ENCODE measurements at regions not wholly inside any gene's neighbourhood (a gene's known extent, or its start where the extent isn't known, plus 50 kb on each side); places are given as distances from the start of the nearest gene placed in this dataset.

GRCh38 chr6:154925130-154925529 is 70.0 kb upstream of the TIAM2 start:
- no peak overlapping the region for H2AFZ ChIP-seq (ENCODE audit: low read length)

GRCh38 chr6:154926366-154926765 is 68.7 kb upstream of the TIAM2 start:
- no peak for DNase-seq (ENCODE audit: insufficient read length, low spot score, missing footprints)
- no peaks in the 10 kb centered on the region for H3K79me2 ChIP-seq (ENCODE audit: insufficient read depth, low read length)
- H3K27ac ChIP-seq (ENCODE audit: low read depth, low read length): no peak overlapping the region
- no peak overlapping the region for H3K4me3 ChIP-seq (ENCODE audit: insufficient read depth, low read length)
- H3K27me3 ChIP-seq (ENCODE audit: insufficient read depth, low read length): no peaks in the 10 kb centered on the region
- H3K4me2 ChIP-seq (ENCODE audit: insufficient read depth, low read length): no peak overlapping the region
- TF ChIP-seq, protein P1, sequence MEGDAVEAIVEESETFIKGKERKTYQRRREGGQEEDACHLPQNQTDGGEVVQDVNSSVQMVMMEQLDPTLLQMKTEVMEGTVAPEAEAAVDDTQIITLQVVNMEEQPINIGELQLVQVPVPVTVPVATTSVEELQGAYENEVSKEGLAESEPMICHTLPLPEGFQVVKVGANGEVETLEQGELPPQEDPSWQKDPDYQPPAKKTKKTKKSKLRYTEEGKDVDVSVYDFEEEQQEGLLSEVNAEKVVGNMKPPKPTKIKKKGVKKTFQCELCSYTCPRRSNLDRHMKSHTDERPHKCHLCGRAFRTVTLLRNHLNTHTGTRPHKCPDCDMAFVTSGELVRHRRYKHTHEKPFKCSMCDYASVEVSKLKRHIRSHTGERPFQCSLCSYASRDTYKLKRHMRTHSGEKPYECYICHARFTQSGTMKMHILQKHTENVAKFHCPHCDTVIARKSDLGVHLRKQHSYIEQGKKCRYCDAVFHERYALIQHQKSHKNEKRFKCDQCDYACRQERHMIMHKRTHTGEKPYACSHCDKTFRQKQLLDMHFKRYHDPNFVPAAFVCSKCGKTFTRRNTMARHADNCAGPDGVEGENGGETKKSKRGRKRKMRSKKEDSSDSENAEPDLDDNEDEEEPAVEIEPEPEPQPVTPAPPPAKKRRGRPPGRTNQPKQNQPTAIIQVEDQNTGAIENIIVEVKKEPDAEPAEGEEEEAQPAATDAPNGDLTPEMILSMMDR (IDR thresholded peaks at IDR 0.05; ENCODE audit: extremely low read depth, low read depth, low read length): no peak
- H3K4me1 ChIP-seq (ENCODE audit: insufficient read depth, low read length): peaks cover 2% of the 10 kb centered on the region
- H3K9me3 ChIP-seq (ENCODE audit: low read depth, low read length): no peaks in the 10 kb centered on the region
- no peaks in the 10 kb centered on the region for H4K20me1 ChIP-seq (ENCODE audit: insufficient read depth, low read length)
- peak overlapping the region; percentile 12 for H2AFZ ChIP-seq (ENCODE audit: low read length)
- H3K36me3 ChIP-seq (ENCODE audit: insufficient read depth, low read length): no peaks in the 10 kb centered on the region

More at GRCh38 chr6:154925130-154925529, 70.0 kb upstream of the TIAM2 start:
- H3K4me1 ChIP-seq (ENCODE audit: insufficient read depth, low read length): peaks cover 11% of the 10 kb centered on the region
- no peaks in the 10 kb centered on the region for H3K27me3 ChIP-seq (ENCODE audit: insufficient read depth, low read length)
- no peaks in the 10 kb centered on the region for H4K20me1 ChIP-seq (ENCODE audit: insufficient read depth, low read length)
- no peaks in the 10 kb centered on the region for H3K36me3 ChIP-seq (ENCODE audit: insufficient read depth, low read length)
- DNase-seq (ENCODE audit: insufficient read length, low spot score, missing footprints): peak; percentile 21
- H3K4me2 ChIP-seq (ENCODE audit: insufficient read depth, low read length): no peak overlapping the region
- no peaks in the 10 kb centered on the region for H3K79me2 ChIP-seq (ENCODE audit: insufficient read depth, low read length)
- H3K27ac ChIP-seq (ENCODE audit: low read depth, low read length): no peak overlapping the region
- no peak overlapping the region for H3K4me3 ChIP-seq (ENCODE audit: insufficient read depth, low read length)
- no peaks in the 10 kb centered on the region for H3K9me3 ChIP-seq (ENCODE audit: low read depth, low read length)
- TF ChIP-seq, protein P1 (IDR thresholded peaks at IDR 0.05; ENCODE audit: extremely low read depth, low read depth, low read length): no peak

DNA sequence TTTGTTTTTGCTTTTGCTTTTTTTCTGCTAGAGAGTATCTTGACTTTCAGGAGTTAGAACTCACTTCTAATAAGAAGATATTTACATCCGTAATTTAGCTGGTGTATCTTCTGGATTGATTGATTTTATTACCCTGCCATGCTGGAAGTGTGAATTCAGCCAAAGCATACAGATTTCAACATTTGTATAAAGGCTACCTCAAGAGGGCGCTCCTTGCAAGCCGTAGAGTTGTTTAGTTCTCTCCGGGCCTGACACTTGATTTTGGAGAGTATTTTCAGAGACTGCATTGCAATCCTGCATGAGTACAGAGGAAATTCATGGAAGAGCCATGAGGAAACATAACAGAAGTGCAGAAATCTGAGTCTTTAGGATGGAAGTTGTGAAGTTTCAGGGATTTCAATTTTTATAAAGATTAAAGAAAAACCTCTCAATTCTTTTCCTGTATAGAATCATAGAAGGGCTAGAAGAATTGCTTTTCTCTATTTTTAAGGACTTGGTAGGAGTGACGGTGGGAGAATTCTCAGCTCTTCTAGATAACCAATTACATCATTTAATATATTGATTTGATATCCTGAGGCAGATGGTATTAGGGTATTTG is 66.7 kb upstream of the TIAM2 start:
- Histone ChIP-seq H3K9me3 (ENCODE audit: low read depth, low read length) (no peaks in the 10 kb centered on the region), H3K36me3 (ENCODE audit: insufficient read depth, low read length) (no peaks in the 10 kb centered on the region), H3K79me2 (ENCODE audit: insufficient read depth, low read length) (no peaks in the 10 kb centered on the region), H3K4me2 (ENCODE audit: insufficient read depth, low read length) (no peak overlapping the region), H3K4me1 (ENCODE audit: insufficient read depth, low read length) (peaks cover 19% of the 10 kb centered on the region), H2AFZ (ENCODE audit: low read length) (no peak overlapping the region), H4K20me1 (ENCODE audit: insufficient read depth, low read length) (no peaks in the 10 kb centered on the region), H3K27me3 (ENCODE audit: insufficient read depth, low read length) (no peaks in the 10 kb centered on the region), H3K27ac (ENCODE audit: low read depth, low read length) (no peak overlapping the region), H3K4me3 (ENCODE audit: insufficient read depth, low read length) (no peak overlapping the region)
- TF ChIP-seq, protein P1 (IDR thresholded peaks at IDR 0.05; ENCODE audit: extremely low read depth, low read depth, low read length): peak; percentile 78
- DNase-seq (ENCODE audit: insufficient read length, low spot score, missing footprints): peak; percentile 85

DNA sequence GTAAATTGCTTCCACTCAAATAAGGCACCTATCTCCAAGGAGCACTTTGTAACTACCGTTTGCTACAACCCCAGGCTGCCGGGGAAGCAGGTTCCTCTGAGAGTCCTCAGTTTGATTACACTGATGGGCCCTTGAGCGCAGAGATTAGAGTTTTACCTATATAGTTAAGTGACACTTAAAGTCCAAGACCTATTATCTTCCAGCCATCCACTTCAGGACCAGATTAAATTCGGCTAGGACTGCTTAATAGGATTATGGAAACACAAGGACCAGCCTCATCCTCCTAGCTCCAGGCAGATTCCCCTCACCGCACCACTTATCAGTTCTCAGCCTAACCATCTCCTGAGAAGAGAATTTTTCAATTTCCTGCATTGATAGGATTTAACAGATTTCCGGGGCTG is 64.7 kb upstream of the TIAM2 start:
- Histone ChIP-seq H3K27me3 (ENCODE audit: insufficient read depth, low read length) (no peaks in the 10 kb centered on the region), H3K36me3 (ENCODE audit: insufficient read depth, low read length) (no peaks in the 10 kb centered on the region), H3K79me2 (ENCODE audit: insufficient read depth, low read length) (no peaks in the 10 kb centered on the region), H3K4me1 (ENCODE audit: insufficient read depth, low read length) (peaks cover 20% of the 10 kb centered on the region), H3K4me3 (ENCODE audit: insufficient read depth, low read length) (no peak overlapping the region), H2AFZ (ENCODE audit: low read length) (no peak overlapping the region), H4K20me1 (ENCODE audit: insufficient read depth, low read length) (no peaks in the 10 kb centered on the region), H3K4me2 (ENCODE audit: insufficient read depth, low read length) (no peak overlapping the region), H3K27ac (ENCODE audit: low read depth, low read length) (no peak overlapping the region), H3K9me3 (ENCODE audit: low read depth, low read length) (no peaks in the 10 kb centered on the region)
- no peak for DNase-seq (ENCODE audit: insufficient read length, low spot score, missing footprints)
- TF ChIP-seq, protein P1 (IDR thresholded peaks at IDR 0.05; ENCODE audit: extremely low read depth, low read depth, low read length): no peak

All from osteoblast (primary cell).